NCI-H2171 treated with DMSO at 0.1 percent for 48 hours (cell line): ENCODE measurements at regions not wholly inside any gene's neighbourhood (a gene's known extent, or its start where the extent isn't known, plus 50 kb on each side); places are given as distances from the start of the nearest gene placed in this dataset.
"Not testable (repeated sequence)": the region's sequence is repeated elsewhere in the genome, so short reads cannot be mapped to it uniquely, and the experiment has no call there.

ENCODE experiments used
- DNase-seq: peaks from one replicate; lab custom pipeline; 2025; lab: John Stamatoyannopoulos, UW

- no peak for DNase-seq
Observed at GRCh38 chr3:74134831-74135230, 479.6 kb downstream of the CNTN3 start.

- not testable (repeated sequence) for DNase-seq
Observed at GRCh38 chr3:74131546-74132328, 482.7 kb downstream of the CNTN3 start.

- DNase-seq, result no peak
Observed at GRCh38 chr3:74129611-74130010, 484.8 kb downstream of the CNTN3 start.

- DNase-seq, result no peak
Observed at GRCh38 chr3:74129056-74129455, 485.4 kb downstream of the CNTN3 start.

GRCh38 chr3:74127256-74127655, 487.2 kb downstream of the CNTN3 start:
- no peak for DNase-seq

GRCh38 chr3:74124782-74125181, 489.7 kb downstream of the CNTN3 start:
- no peak for DNase-seq

GRCh38 chr3:74122281-74122680, 492.2 kb downstream of the CNTN3 start:
- no peak for DNase-seq

GRCh38 chr3:74121761-74122160, 492.7 kb downstream of the CNTN3 start:
- no peak for DNase-seq

GRCh38 chr3:74119221-74119620, 494.5 kb upstream of the PDZRN3 start:
- DNase-seq, result no peak

- DNase-seq, result no peak
Observed at GRCh38 chr3:74115906-74116305, 491.2 kb upstream of the PDZRN3 start.

- DNase-seq, result no peak
Observed at GRCh38 chr3:74107451-74107850, 482.7 kb upstream of the PDZRN3 start.

GRCh38 chr3:74106925-74107324, 482.2 kb upstream of the PDZRN3 start:
- DNase-seq, result no peak

- no peak for DNase-seq
Observed at GRCh38 chr3:74091204-74091603, 466.5 kb upstream of the PDZRN3 start.

- DNase-seq, result no peak
Observed at GRCh38 chr3:74089814-74090213, 465.1 kb upstream of the PDZRN3 start.

- DNase-seq, result no peak
Observed at GRCh38 chr3:74080056-74080461, 455.3 kb upstream of the PDZRN3 start.

GRCh38 chr3:74075241-74075640, 450.5 kb upstream of the PDZRN3 start:
- DNase-seq, result no peak

- no peak for DNase-seq
Observed at GRCh38 chr3:74074700-74075099, 450.0 kb upstream of the PDZRN3 start.

GRCh38 chr3:74067296-74067695, 442.6 kb upstream of the PDZRN3 start:
- DNase-seq, result no peak

- no peak for DNase-seq
Observed at GRCh38 chr3:74066456-74066855, 441.7 kb upstream of the PDZRN3 start.

GRCh38 chr3:74059923-74060600, 435.3 kb upstream of the PDZRN3 start:
- no peak for DNase-seq

- DNase-seq, result no peak
Observed at GRCh38 chr3:74059301-74059922, 434.7 kb upstream of the PDZRN3 start.

- no peak for DNase-seq
Observed at GRCh38 chr3:74057169-74057568, 432.4 kb upstream of the PDZRN3 start.

GRCh38 chr3:74055061-74055460, 430.3 kb upstream of the PDZRN3 start:
- no peak for DNase-seq
